ENCODE measurements at regions not wholly inside any gene's neighbourhood (a gene's known extent, or its start where the extent isn't known, plus 50 kb on each side); places are given as distances from the start of the nearest gene placed in this dataset.

GRCh38 chr4:89660444-89661172, 176.4 kb downstream of the SNCA start:
- Histone ChIP-seq H3K27me3 (ENCODE audit: insufficient read depth, low read length) (no peaks in the 10 kb centered on the region), H2BK120ac (ENCODE audit: low read depth, low read length, poor library complexity, severe bottlenecking) (no peak overlapping the region), H4K5ac (ENCODE audit: insufficient read length, low read depth, low read length) (no peak overlapping the region), H3K56ac (ENCODE audit: insufficient read length, low read depth, low read length) (no peak overlapping the region), H3K9me3 (ENCODE audit: control insufficient read depth, low read depth, low read length) (no peaks in the 10 kb centered on the region), H2AFZ (ENCODE audit: low read length) (no peak overlapping the region), H3K18ac (ENCODE audit: insufficient read length, low read depth, low read length) (no peak overlapping the region), H2BK5ac (ENCODE audit: insufficient read length, low read length) (no peak overlapping the region), H3K79me2 (ENCODE audit: insufficient read depth, low read length) (no peaks in the 10 kb centered on the region), H3K4ac (ENCODE audit: low read depth, low read length) (no peak overlapping the region), H3K4me1 (ENCODE audit: insufficient read depth, low read length) (no peaks in the 10 kb centered on the region), H3K4me2 (ENCODE audit: insufficient read depth, insufficient read length, low read length) (no peak overlapping the region), H3K27ac (ENCODE audit: insufficient read length, low read depth, low read length) (no peak overlapping the region), H2BK15ac (ENCODE audit: low read depth, low read length) (no peak overlapping the region), H2AK5ac (ENCODE audit: insufficient read length, low read length) (no peak overlapping the region), H3K79me1 (ENCODE audit: insufficient read depth, low read depth, low read length, poor library complexity, severe bottlenecking) (no peaks in the 10 kb centered on the region), H3K14ac (ENCODE audit: insufficient read depth, low read length) (no peak overlapping the region), H4K20me1 (ENCODE audit: control insufficient read depth, insufficient read depth, insufficient read length) (no peaks in the 10 kb centered on the region), H4K8ac (replicated peaks; ENCODE audit: insufficient read length, low read depth, low read length) (no peak overlapping the region), H3K23ac (ENCODE audit: insufficient read length, low read depth, low read length) (no peak overlapping the region), H3T11ph (ENCODE audit: low read length) (no peak overlapping the region), H4K91ac (ENCODE audit: insufficient read length, low read depth, low read length) (no peak overlapping the region), H3K9ac (ENCODE audit: extremely low read depth, insufficient read length, low read length) (no peak overlapping the region), H3K23me2 (ENCODE audit: insufficient read length, low read depth, low read length, poor library complexity, severe bottlenecking) (no peaks in the 10 kb centered on the region), H2BK20ac (ENCODE audit: low read depth, low read length, poor library complexity, severe bottlenecking) (no peak overlapping the region), H2BK12ac (ENCODE audit: insufficient read length, low read depth, low read length) (no peak overlapping the region)
- no peak for DNase-seq
- Mint-ChIP-seq H3K4me1 (peaks cover 7 to 10% of the 10 kb centered on the region in 2 experiments), H3K27me3 (ENCODE audit: low read depth) (no peaks in the 10 kb centered on the region), H3K4me3 (no peak overlapping the region), H3K27ac (peak overlapping the region in 2 of 3 experiments; percentile 91 to 94; a peak in 5 of 7 replicates), H3K36me3 (ENCODE audit: insufficient read depth in 1 of 3, low read depth in 3 of 3) (no peaks in the 10 kb centered on the region; a peak in 1 of 7 replicates), H3K9me3 (no peaks in the 10 kb centered on the region)
- TF ChIP-seq, protein P1, sequence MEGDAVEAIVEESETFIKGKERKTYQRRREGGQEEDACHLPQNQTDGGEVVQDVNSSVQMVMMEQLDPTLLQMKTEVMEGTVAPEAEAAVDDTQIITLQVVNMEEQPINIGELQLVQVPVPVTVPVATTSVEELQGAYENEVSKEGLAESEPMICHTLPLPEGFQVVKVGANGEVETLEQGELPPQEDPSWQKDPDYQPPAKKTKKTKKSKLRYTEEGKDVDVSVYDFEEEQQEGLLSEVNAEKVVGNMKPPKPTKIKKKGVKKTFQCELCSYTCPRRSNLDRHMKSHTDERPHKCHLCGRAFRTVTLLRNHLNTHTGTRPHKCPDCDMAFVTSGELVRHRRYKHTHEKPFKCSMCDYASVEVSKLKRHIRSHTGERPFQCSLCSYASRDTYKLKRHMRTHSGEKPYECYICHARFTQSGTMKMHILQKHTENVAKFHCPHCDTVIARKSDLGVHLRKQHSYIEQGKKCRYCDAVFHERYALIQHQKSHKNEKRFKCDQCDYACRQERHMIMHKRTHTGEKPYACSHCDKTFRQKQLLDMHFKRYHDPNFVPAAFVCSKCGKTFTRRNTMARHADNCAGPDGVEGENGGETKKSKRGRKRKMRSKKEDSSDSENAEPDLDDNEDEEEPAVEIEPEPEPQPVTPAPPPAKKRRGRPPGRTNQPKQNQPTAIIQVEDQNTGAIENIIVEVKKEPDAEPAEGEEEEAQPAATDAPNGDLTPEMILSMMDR (conservative IDR thresholded peaks at IDR 0.05): no peak
- WGBS (ENCODE audit: extremely low coverage, insufficient read length, low lambda C conversion rate): no CpG with 5 or more reads among the region's 4 CpGs

Measured in H9 (cell line).